ENCODE measurements at regions not wholly inside any gene's neighbourhood (a gene's known extent, or its start where the extent isn't known, plus 50 kb on each side); places are given as distances from the start of the nearest gene placed in this dataset.

GRCh38 chr14:65936342-65936975 lies 523.9 kb downstream of the FUT8 start:
- Histone ChIP-seq H3K4me1 (ENCODE audit: control insufficient read depth, insufficient read depth, low read length) (no peaks in the 10 kb centered on the region), H3K36me3 (ENCODE audit: control insufficient read depth in 2 of 2, insufficient read depth in 2 of 2, low read length in 1 of 2) (no peaks in the 10 kb centered on the region), H2AFZ (ENCODE audit: control insufficient read depth, low read depth, low read length) (no peak overlapping the region), H3K27me3 (replicated peaks in 1 of 2; ENCODE audit: control insufficient read depth in 2 of 2, insufficient read depth in 2 of 2, low read length in 1 of 2) (peaks cover 0 to 3% of the 10 kb centered on the region in 2 experiments; a peak in 2 of 4 replicates), H3K9me3 (replicated peaks; ENCODE audit: control insufficient read depth, insufficient read depth, low read length) (no peaks in the 10 kb centered on the region), H3K27ac (ENCODE audit: control insufficient read depth, insufficient read depth) (no peak overlapping the region), H3K9ac (ENCODE audit: control insufficient read depth, insufficient read depth, low read length) (no peak overlapping the region), H3K79me2 (ENCODE audit: control insufficient read depth, insufficient read depth, low read length) (no peaks in the 10 kb centered on the region), H3K4me3 (no peak overlapping the region), H4K20me1 (ENCODE audit: control insufficient read depth, insufficient read depth) (no peaks in the 10 kb centered on the region), H3K4me2 (ENCODE audit: control insufficient read depth, insufficient read depth) (no peak overlapping the region)
- in situ Hi-C loops (cut with MboI): no loop called here
- no TSS peak for BruUV-seq (replicated peaks)
- DNase-seq (ENCODE audit: low read depth, low spot score) (no peak), ATAC-seq (no peak), FAIRE-seq (no peak)
- intact Hi-C loops (cut with micrococcal nuclease; ENCODE audit: unreplicated experiment): no loop called here
- CTCF ChIA-PET: no interaction called here
- POLR2A ChIA-PET: no interaction called here
- RAD21 ChIA-PET (ENCODE audit: unreplicated experiment): no interaction called here
- no peak for TF ChIP-seq ZNF274 (IDR thresholded peaks at IDR 0.05; ENCODE audit: insufficient read depth, insufficient read length)
- no peak for TF ChIP-seq HSF1 (IDR thresholded peaks at IDR 0.05; ENCODE audit: low read depth, low read length)
- TF ChIP-seq PML (IDR thresholded peaks at IDR 0.05; ENCODE audit: low read length): no peak
- TF ChIP-seq RUNX3 (IDR thresholded peaks at IDR 0.05; ENCODE audit: low read length): no peak
- no peak for TF ChIP-seq USF2 (IDR thresholded peaks at IDR 0.05; ENCODE audit: borderline replicate concordance, low read depth, low read length)
- TF ChIP-seq RCOR1 (conservative IDR thresholded peaks at IDR 0.05; ENCODE audit: low read depth, low read length): no peak
- TF ChIP-seq ATF3 (IDR thresholded peaks at IDR 0.05; ENCODE audit: borderline replicate concordance, extremely low read depth, low read depth, low read length): no peak
- TF ChIP-seq YBX1 (IDR thresholded peaks at IDR 0.05): no peak
- TF ChIP-seq EZH2 (IDR thresholded peaks at IDR 0.05; ENCODE audit: borderline replicate concordance, control insufficient read depth, low read depth, low read length): no peak
- no peak for TF ChIP-seq PKNOX1 (IDR thresholded peaks at IDR 0.05)
- no peak for TF ChIP-seq USF1 (IDR thresholded peaks at IDR 0.05; ENCODE audit: borderline replicate concordance, extremely low read length, insufficient read depth, low read depth, low read length)
- no peak for TF ChIP-seq NBN (IDR thresholded peaks at IDR 0.05)
- no peak for TF ChIP-seq JUND (IDR thresholded peaks at IDR 0.05; ENCODE audit: low read depth, low read length)
- no peak for TF ChIP-seq WRNIP1 (IDR thresholded peaks at IDR 0.05; ENCODE audit: borderline replicate concordance, low read depth, low read length)
- SMC1A ChIA-PET (ENCODE audit: uncharacterized antibody, unreplicated experiment): no interaction called here
- 62% methylated on average over 3 of the region's 3 CpGs for WGBS (ENCODE audit: insufficient coverage, insufficient replicate concordance, low lambda C conversion rate, missing lambda C conversion rate)

Data from GM12878 (cell line).